Neuronal stem cell (in vitro differentiated cells): ENCODE measurements at regions not wholly inside any gene's neighbourhood (a gene's known extent, or its start where the extent isn't known, plus 50 kb on each side); places are given as distances from the start of the nearest gene placed in this dataset.

Source experiments
- DNase-seq: peaks from one replicate; pipeline ENCODE4 v3.0.0-alpha.2; 2013; ENCODE audit warnings: low spot score
- H2AFZ ChIP-seq: one replicate; pipeline ENCODE4 v1.6.1; 2013; ENCODE audit warnings: mild to moderate bottlenecking, low read length, inconsistent platforms
- H2AK5ac ChIP-seq: 2 replicates; pipeline ENCODE4 v1.6.1; 2013; ENCODE audit warnings: low read depth, mild to moderate bottlenecking, inconsistent platforms, low read length, moderate library complexity, mixed read lengths
- H2BK120ac ChIP-seq: 2 replicates; pipeline ENCODE4 v1.6.1; 2013; ENCODE audit warnings: low read depth, mild to moderate bottlenecking, inconsistent platforms, low read length, moderate library complexity, mixed read lengths
- H2BK12ac ChIP-seq: one replicate; pipeline ENCODE4 v1.6.1; 2013; ENCODE audit warnings: low read length, inconsistent platforms
- H2BK15ac ChIP-seq: 2 replicates; pipeline ENCODE4 v1.6.1; 2013; ENCODE audit warnings: mild to moderate bottlenecking, low read length, inconsistent platforms, mixed read lengths
- H2BK5ac ChIP-seq: one replicate; pipeline ENCODE4 v1.6.1; 2013; ENCODE audit warnings: inconsistent platforms, mild to moderate bottlenecking, low read length, moderate library complexity
- H3K14ac ChIP-seq: one replicate; pipeline ENCODE4 v1.6.1; 2013; ENCODE audit warnings: low read length, inconsistent platforms
- H3K18ac ChIP-seq: 2 replicates; pipeline ENCODE4 v1.6.1; 2013; ENCODE audit warnings: low read length, inconsistent platforms
- H3K23ac ChIP-seq: 2 replicates; pipeline ENCODE4 v1.6.1; 2013; ENCODE audit warnings: low read depth, mild to moderate bottlenecking, mixed read lengths, low read length, inconsistent platforms; ENCODE audit not compliant: poor library complexity
- H3K27ac ChIP-seq: replicated peaks from 3 replicates; pipeline ENCODE4 v1.5.1; 2013; ENCODE audit warnings: low read length, inconsistent platforms
- H3K27me3 ChIP-seq, 3 experiments: 2 replicates each; pipeline ENCODE4 v1.6.1; 2013; ENCODE audit warnings: low read length in 3 of 3, mild to moderate bottlenecking in 2 of 3, inconsistent platforms in 1 of 3, low read depth in 1 of 3, mixed read lengths in 1 of 3, moderate library complexity in 1 of 3; ENCODE audit not compliant: control insufficient read depth in 3 of 3, insufficient read depth in 3 of 3
- H3K36me3 ChIP-seq, 2 donors: replicated peaks in 1 of 2; 2 replicates each; pipeline ENCODE4 v1.6.1; 2013; ENCODE audit warnings: low read length in 2 of 2; ENCODE audit not compliant: control insufficient read depth in 2 of 2, insufficient read depth in 2 of 2
- H3K4ac ChIP-seq: 2 replicates; pipeline ENCODE4 v1.6.1; 2013; ENCODE audit warnings: inconsistent platforms, mild to moderate bottlenecking, low read length, moderate library complexity
- H3K4me1 ChIP-seq, 2 donors: 1 replicate in 1 of 2; 2 replicates in 1 of 2; pipeline ENCODE4 v1.6.1; 2013; ENCODE audit warnings: low read length in 2 of 2, low read depth in 1 of 2; ENCODE audit not compliant: control insufficient read depth in 2 of 2, insufficient read depth in 1 of 2
- H3K4me2 ChIP-seq: one replicate; pipeline ENCODE4 v1.6.1; 2013; ENCODE audit warnings: mild to moderate bottlenecking, low read length, inconsistent platforms; ENCODE audit not compliant: insufficient read depth, poor library complexity, severe bottlenecking
- H3K4me3 ChIP-seq, 2 donors: 2 replicates each; pipeline ENCODE4 v1.5.1; 2013; ENCODE audit warnings: low read length in 2 of 2, mild to moderate bottlenecking in 2 of 2, inconsistent platforms in 1 of 2, moderate library complexity in 1 of 2
- H3K79me1 ChIP-seq: one replicate; pipeline ENCODE4 v1.6.1; 2013; ENCODE audit warnings: low read depth, mild to moderate bottlenecking, inconsistent platforms, low read length, moderate library complexity
- H3K9ac ChIP-seq: one replicate; pipeline ENCODE4 v1.6.1; 2013; ENCODE audit warnings: mild to moderate bottlenecking, low read depth, low read length, inconsistent platforms; ENCODE audit not compliant: poor library complexity
- H3K9me3 ChIP-seq, 2 donors: replicated peaks in 1 of 2; 2 replicates each; pipeline versions ENCODE3 to v1.6.1; 2013; ENCODE audit warnings: low read length in 2 of 2, mild to moderate bottlenecking in 2 of 2, inconsistent platforms in 1 of 2, low read depth in 1 of 2, mixed read lengths in 1 of 2, moderate library complexity in 1 of 2; ENCODE audit not compliant: control insufficient read depth in 2 of 2, insufficient read depth in 1 of 2
- H4K8ac ChIP-seq: one replicate; pipeline ENCODE4 v1.6.1; 2013; ENCODE audit warnings: low read depth, mild to moderate bottlenecking, inconsistent platforms, low read length, moderate library complexity
- H4K91ac ChIP-seq: one replicate; pipeline ENCODE4 v1.6.1; 2013; ENCODE audit warnings: low read length, low read depth, mild to moderate bottlenecking, inconsistent platforms; ENCODE audit not compliant: poor library complexity
- WGBS, 2 donors: extraction: QIAGEN DNeasy Blood & Tissue Kit; methylation state at CpG; one replicate each; pipeline ENCODE4 v1.1.7; 2013; ENCODE audit warnings: missing lambda C conversion rate in 2 of 2, mixed read lengths in 1 of 2; ENCODE audit not compliant: insufficient read length in 2 of 2, insufficient replicate concordance in 1 of 2; ENCODE audit errors: extremely low coverage in 2 of 2; 5-methylcytosine and 5-hydroxymethylcytosine counted together

- no peak overlapping the region for H2BK15ac ChIP-seq
- no peak for DNase-seq
- H3K27ac ChIP-seq: no peak overlapping the region
- H2BK5ac ChIP-seq: no peak overlapping the region
- no peak overlapping the region for H3K4ac ChIP-seq
- H3K4me1 ChIP-seq: no peaks in the 10 kb centered on the region
- no CpG with 5 or more reads among the region's 5 CpGs for WGBS, 2 donors
- H3K9ac ChIP-seq: no peak overlapping the region
- H2BK120ac ChIP-seq: no peak overlapping the region
- no peaks in the 10 kb centered on the region for H3K9me3 ChIP-seq
- no peak overlapping the region for H2AFZ ChIP-seq
- no peaks in the 10 kb centered on the region for H3K79me1 ChIP-seq
- H3K4me3 ChIP-seq: no peak overlapping the region
- H3K4me2 ChIP-seq: no peak overlapping the region
- no peak overlapping the region for H2AK5ac ChIP-seq
- no peak overlapping the region for H3K18ac ChIP-seq
- H4K91ac ChIP-seq: no peak overlapping the region
- H3K27me3 ChIP-seq: no peaks in the 10 kb centered on the region
- no peak overlapping the region for H3K14ac ChIP-seq
- no peak overlapping the region for H2BK12ac ChIP-seq
- H4K8ac ChIP-seq: no peak overlapping the region
- H3K23ac ChIP-seq: no peak overlapping the region
- H3K36me3 ChIP-seq: no peaks in the 10 kb centered on the region
These were observed 653.4 kb upstream of the ARID1B start for GRCh38 chr6:156123731-156124130.

- Histone ChIP-seq H3K4me3 (no peak overlapping the region), H2AFZ (no peak overlapping the region), H3K4me1 (no peaks in the 10 kb centered on the region), H2BK12ac (no peak overlapping the region), H3K27me3 (no peaks in the 10 kb centered on the region), H2BK15ac (no peak overlapping the region), H2BK120ac (no peak overlapping the region), H2BK5ac (no peak overlapping the region), H3K79me1 (no peaks in the 10 kb centered on the region), H3K4me2 (no peak overlapping the region), H3K36me3 (no peaks in the 10 kb centered on the region), H3K27ac (no peak overlapping the region), H3K18ac (no peak overlapping the region), H3K23ac (no peak overlapping the region), H4K91ac (no peak overlapping the region), H3K4ac (no peak overlapping the region), H2AK5ac (no peak overlapping the region), H3K9me3 (no peaks in the 10 kb centered on the region), H3K9ac (no peak overlapping the region), H3K14ac (no peak overlapping the region), H4K8ac (no peak overlapping the region)
- no CpG with 5 or more reads among the region's 6 CpGs for WGBS, 2 donors
- no peak for DNase-seq
These were observed 655.2 kb upstream of the ARID1B start for GRCh38 chr6:156121973-156122372.

- H3K18ac ChIP-seq: no peak overlapping the region
- H3K9ac ChIP-seq: peak overlapping the region; percentile 73
- H2AFZ ChIP-seq: no peak overlapping the region
- H2AK5ac ChIP-seq: no peak overlapping the region
- no peak overlapping the region for H2BK15ac ChIP-seq
- H2BK120ac ChIP-seq: no peak overlapping the region
- H2BK12ac ChIP-seq: no peak overlapping the region
- H4K91ac ChIP-seq: no peak overlapping the region
- H3K4me3 ChIP-seq: no peak overlapping the region
- no CpG with 5 or more reads among the region's 3 CpGs for WGBS, 2 donors
- DNase-seq: no peak
- H3K27me3 ChIP-seq: no peaks in the 10 kb centered on the region
- H2BK5ac ChIP-seq: no peak overlapping the region
- H3K9me3 ChIP-seq: no peaks in the 10 kb centered on the region
- H4K8ac ChIP-seq: no peak overlapping the region
- H3K79me1 ChIP-seq: no peaks in the 10 kb centered on the region
- H3K4me1 ChIP-seq: no peaks in the 10 kb centered on the region
- H3K36me3 ChIP-seq: no peaks in the 10 kb centered on the region
- no peak overlapping the region for H3K27ac ChIP-seq
- peak overlapping the region; percentile 66 for H3K14ac ChIP-seq
- no peak overlapping the region for H3K23ac ChIP-seq
- no peak overlapping the region for H3K4ac ChIP-seq
- H3K4me2 ChIP-seq: no peak overlapping the region
These were observed 658.9 kb upstream of the NOX3 start for GRCh38 chr6:156114541-156114940.

DNA sequence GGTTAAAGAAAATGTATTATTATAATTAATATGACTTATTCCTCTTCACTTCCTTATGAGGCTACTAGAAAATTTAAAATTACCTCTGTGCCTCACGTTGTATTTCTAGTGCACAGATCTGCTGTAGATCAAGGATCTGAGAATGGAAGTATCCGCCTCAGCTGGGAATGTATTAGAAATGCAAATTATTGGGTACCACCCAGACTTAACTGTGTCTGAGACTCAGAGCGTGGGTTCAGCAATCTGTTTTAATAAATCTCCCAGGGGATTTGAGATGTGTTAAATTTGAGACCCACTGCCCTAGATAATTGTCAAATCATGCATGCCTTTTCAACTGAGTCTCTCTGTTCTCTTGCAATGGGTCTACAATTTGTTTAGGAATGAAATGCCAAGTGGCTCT is 658.0 kb upstream of the NOX3 start:
- Histone ChIP-seq H3K36me3 (no peaks in the 10 kb centered on the region), H2AFZ (no peak overlapping the region), H3K23ac (no peak overlapping the region), H2AK5ac (no peak overlapping the region), H2BK120ac (no peak overlapping the region), H3K9me3 (no peaks in the 10 kb centered on the region), H3K27me3 (no peaks in the 10 kb centered on the region), H3K4me3 (no peak overlapping the region), H2BK15ac (no peak overlapping the region), H3K4ac (no peak overlapping the region), H3K14ac (no peak overlapping the region), H3K79me1 (no peaks in the 10 kb centered on the region), H3K9ac (no peak overlapping the region), H2BK12ac (no peak overlapping the region), H3K27ac (no peak overlapping the region), H4K8ac (no peak overlapping the region), H2BK5ac (no peak overlapping the region), H4K91ac (no peak overlapping the region), H3K18ac (no peak overlapping the region), H3K4me2 (no peak overlapping the region), H3K4me1 (no peaks in the 10 kb centered on the region)
- no peak for DNase-seq
- WGBS, 2 donors: no CpG with 5 or more reads among the region's 3 CpGs
